ENCODE measurements at regions not wholly inside any gene's neighbourhood (a gene's known extent, or its start where the extent isn't known, plus 50 kb on each side); places are given as distances from the start of the nearest gene placed in this dataset.

GRCh38 chr16:55115506-55115905 lies 184.8 kb downstream of the IRX5 start:
- intact Hi-C loops (cut with micrococcal nuclease) = no loop called here

GRCh38 chr16:55116165-55116920 lies 185.7 kb downstream of the IRX5 start:
- intact Hi-C loops (cut with micrococcal nuclease) = no loop called here

GRCh38 chr16:55118701-55119260 lies 188.1 kb downstream of the IRX5 start:
- intact Hi-C loops (cut with micrococcal nuclease) = no loop called here

GRCh38 chr16:55120408-55120807 lies 189.7 kb downstream of the IRX5 start:
- intact Hi-C loops (cut with micrococcal nuclease) = no loop called here

- intact Hi-C loops (cut with micrococcal nuclease) = no loop called here
These were observed 190.2 kb downstream of the IRX5 start for GRCh38 chr16:55120826-55121225.

- intact Hi-C loops (cut with micrococcal nuclease) = no loop called here
These were observed 193.0 kb downstream of the IRX5 start for GRCh38 chr16:55123652-55124051.

- intact Hi-C loops (cut with micrococcal nuclease) = no loop called here
These were observed 195.2 kb downstream of the IRX5 start for GRCh38 chr16:55125818-55126385.

- intact Hi-C loops (cut with micrococcal nuclease) = no loop called here
These were observed 195.8 kb downstream of the IRX5 start for GRCh38 chr16:55126456-55126855.

GRCh38 chr16:55130456-55130855 lies 193.5 kb upstream of the IRX6 start:
- intact Hi-C loops (cut with micrococcal nuclease) = no loop called here

- intact Hi-C loops (cut with micrococcal nuclease) = no loop called here
These were observed 193.1 kb upstream of the IRX6 start for GRCh38 chr16:55130911-55131310.

GRCh38 chr16:55133654-55134053 lies 190.3 kb upstream of the IRX6 start:
- intact Hi-C loops (cut with micrococcal nuclease) = no loop called here

- intact Hi-C loops (cut with micrococcal nuclease) = no loop called here
These were observed 187.4 kb upstream of the IRX6 start for GRCh38 chr16:55136356-55137150.

GRCh38 chr16:55138298-55138697 lies 185.7 kb upstream of the IRX6 start:
- intact Hi-C loops (cut with micrococcal nuclease) = no loop called here

GRCh38 chr16:55142405-55142804 lies 181.6 kb upstream of the IRX6 start:
- intact Hi-C loops (cut with micrococcal nuclease) = no loop called here

- intact Hi-C loops (cut with micrococcal nuclease) = no loop called here
These were observed 179.4 kb upstream of the IRX6 start for GRCh38 chr16:55144651-55145050.

GRCh38 chr16:55145771-55146603 lies 178.0 kb upstream of the IRX6 start:
- intact Hi-C loops (cut with micrococcal nuclease) = no loop called here

GRCh38 chr16:55146966-55147365 lies 177.0 kb upstream of the IRX6 start:
- intact Hi-C loops (cut with micrococcal nuclease) = no loop called here

- intact Hi-C loops (cut with micrococcal nuclease) = no loop called here
These were observed 176.6 kb upstream of the IRX6 start for GRCh38 chr16:55147396-55147795.

- intact Hi-C loops (cut with micrococcal nuclease) = no loop called here
These were observed 174.4 kb upstream of the IRX6 start for GRCh38 chr16:55149622-55150021.

GRCh38 chr16:55151561-55152305 lies 172.3 kb upstream of the IRX6 start:
- intact Hi-C loops (cut with micrococcal nuclease) = no loop called here
